HG02642 (cell line): ENCODE measurements at regions not wholly inside any gene's neighbourhood (a gene's known extent, or its start where the extent isn't known, plus 50 kb on each side); places are given as distances from the start of the nearest gene placed in this dataset.

Experiments used
- ATAC-seq: cut with Tn5 transposase; IDR thresholded peaks from one replicate; pipeline ENCODE4 v1.9.1; 2021; ENCODE audit warnings: mild to moderate bottlenecking; ENCODE audit not compliant: unreplicated experiment, poor library complexity

GRCh38 chr1:94602802-94603625, 61.5 kb upstream of the F3 start:
- no peak for ATAC-seq

GRCh38 chr1:94602316-94602715, 60.8 kb upstream of the F3 start:
- ATAC-seq, result no peak

GRCh38 chr1:94600556-94600955, 59.0 kb upstream of the F3 start:
- no peak for ATAC-seq

- ATAC-seq, result no peak
Measured at GRCh38 chr1:94599095-94599813, 57.7 kb upstream of the F3 start.

GRCh38 chr1:94597701-94598100, 56.1 kb upstream of the F3 start:
- ATAC-seq, result no peak

- no peak for ATAC-seq
Measured at GRCh38 chr1:94596260-94596659, 54.7 kb upstream of the F3 start.

- no peak for ATAC-seq
Measured at GRCh38 chr1:94595658-94596057, 54.1 kb upstream of the F3 start.

GRCh38 chr1:94593611-94594010, 52.1 kb upstream of the F3 start:
- no peak for ATAC-seq

GRCh38 chr1:94592571-94592920, 51.0 kb upstream of the F3 start:
- ATAC-seq, result no peak

GRCh38 chr1:94591823-94592570, 50.4 kb upstream of the F3 start:
- ATAC-seq, result no peak
